Loucy (cell line): ENCODE measurements at regions not wholly inside any gene's neighbourhood (a gene's known extent, or its start where the extent isn't known, plus 50 kb on each side); places are given as distances from the start of the nearest gene placed in this dataset.

Experiments
- H2AFZ ChIP-seq: fragments of 200-600 bp; sonication (generic); 2 replicates; pipeline ENCODE4 v1.6.0; 2016; ENCODE audit warnings: antibody characterized with exemption, mild to moderate bottlenecking, low read length, moderate library complexity
- H3F3A ChIP-seq: fragments of 200-600 bp; 2 replicates; pipeline ENCODE4 v1.6.0; 2016; ENCODE audit warnings: antibody characterized with exemption, low read depth, mild to moderate bottlenecking
- H3K27me3 ChIP-seq: fragments of 200-600 bp; sonication (generic); 2 replicates; pipeline ENCODE4 v1.6.1; 2014; ENCODE audit warnings: low read length, mild to moderate bottlenecking; ENCODE audit not compliant: insufficient read depth, poor library complexity, severe bottlenecking
- H3K36me3 ChIP-seq: fragments of 200-600 bp; sonication (generic); 2 replicates; pipeline ENCODE4 v1.6.1; 2016; ENCODE audit warnings: low read length; ENCODE audit not compliant: insufficient read depth
- H3K4me1 ChIP-seq: fragments of 200-600 bp; sonication (generic); 2 replicates; pipeline ENCODE4 v1.5.1; 2014; ENCODE audit warnings: low read length, mild to moderate bottlenecking; ENCODE audit not compliant: insufficient read depth, poor library complexity, severe bottlenecking
- H3K4me2 ChIP-seq: fragments of 200-600 bp; sonication (generic); 2 replicates; pipeline ENCODE4 v1.6.0; 2014; ENCODE audit warnings: antibody characterized with exemption, low read length, low read depth, mild to moderate bottlenecking; ENCODE audit not compliant: poor library complexity, severe bottlenecking
- H3K4me3 ChIP-seq: fragments of 200-600 bp; sonication (generic); 2 replicates; pipeline ENCODE4 v1.5.1; 2014; ENCODE audit warnings: low read length, mild to moderate bottlenecking, mixed read lengths; ENCODE audit not compliant: poor library complexity, severe bottlenecking
- H3K79me2 ChIP-seq: fragments of 200-600 bp; sonication (generic); 2 replicates; pipeline ENCODE4 v1.6.1; 2014; ENCODE audit warnings: low read length; ENCODE audit not compliant: insufficient read depth
- H3K9ac ChIP-seq: fragments of 200-600 bp; sonication (generic); 2 replicates; pipeline ENCODE4 v1.6.0; 2014; ENCODE audit warnings: mild to moderate bottlenecking, low read depth, low read length, moderate library complexity; ENCODE audit not compliant: poor library complexity, severe bottlenecking
- H3K9me2 ChIP-seq: fragments of 200-600 bp; sonication (generic); replicated peaks from 2 replicates; pipeline ENCODE4 v1.6.1; 2016; ENCODE audit warnings: low read depth, low read length, mixed read lengths
- H3K9me3 ChIP-seq: fragments of 200-600 bp; sonication (generic); 2 replicates; pipeline ENCODE4 v1.6.1; 2014; ENCODE audit warnings: mild to moderate bottlenecking, antibody characterized with exemption, low read length, low read depth; ENCODE audit not compliant: insufficient read depth
- H4K20me1 ChIP-seq: fragments of 200-600 bp; sonication (generic); 2 replicates; pipeline ENCODE4 v1.6.0; 2014; ENCODE audit warnings: antibody characterized with exemption, low read length, mild to moderate bottlenecking; ENCODE audit not compliant: insufficient read depth, poor library complexity, severe bottlenecking
- CTCF ChIP-seq: fragments of 200-600 bp; sonication (generic); conservative IDR thresholded peaks from 2 replicates; pipeline ENCODE4 v1.5.1; 2014; ENCODE audit warnings: mild to moderate bottlenecking, antibody characterized with exemption, low read length
- EZH2phosphoT487 ChIP-seq: fragments of 200-600 bp; IDR thresholded peaks from 2 replicates; pipeline ENCODE4 v1.6.1; 2018; ENCODE audit warnings: antibody characterized with exemption, mild to moderate bottlenecking, moderate library complexity, borderline replicate concordance

GRCh38 chr3:72276806-72277205 is 491.9 kb upstream of the PROK2 start:
- no peaks in the 10 kb centered on the region for H3K36me3 ChIP-seq
- peaks cover 48% of the 10 kb centered on the region for H3K4me1 ChIP-seq
- H3K4me2 ChIP-seq, result no peak overlapping the region
- H3K79me2 ChIP-seq, result no peaks in the 10 kb centered on the region
- no peak overlapping the region for H3K4me3 ChIP-seq
- TF ChIP-seq CTCF, result no peak
- H4K20me1 ChIP-seq, result no peaks in the 10 kb centered on the region
- H3K9ac ChIP-seq, result no peak overlapping the region
- no peaks in the 10 kb centered on the region for H3K9me2 ChIP-seq
- H3F3A ChIP-seq, result no peaks in the 10 kb centered on the region
- H2AFZ ChIP-seq, result no peak overlapping the region
- H3K27me3 ChIP-seq, result no peaks in the 10 kb centered on the region
- H3K9me3 ChIP-seq, result no peaks in the 10 kb centered on the region

DNA sequence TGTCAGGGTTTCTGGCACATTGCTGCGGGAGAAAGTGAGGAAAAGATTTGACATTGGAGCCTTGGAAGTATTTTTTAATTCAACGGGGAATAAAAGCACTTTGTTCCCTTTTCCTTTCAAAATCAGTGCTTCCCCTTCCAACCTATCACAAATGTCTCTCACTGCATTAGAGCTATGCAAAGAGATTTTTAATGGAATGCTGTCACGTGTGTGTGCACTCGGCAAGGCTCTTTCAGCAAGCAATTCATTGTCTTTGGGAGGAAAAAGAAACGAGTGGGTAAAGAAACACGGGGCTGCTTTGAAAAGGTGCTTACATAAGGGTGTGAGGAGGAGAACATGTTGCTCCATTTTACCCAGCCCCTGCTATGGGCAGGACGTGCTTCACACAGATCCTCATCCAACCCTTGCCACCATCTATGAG is 490.4 kb upstream of the PROK2 start:
- Histone ChIP-seq H3K9me3 (no peaks in the 10 kb centered on the region), H3F3A (no peaks in the 10 kb centered on the region), H3K4me1 (peaks cover 48% of the 10 kb centered on the region), H3K9me2 (no peaks in the 10 kb centered on the region), H3K79me2 (no peaks in the 10 kb centered on the region), H3K4me2 (no peak overlapping the region), H3K36me3 (no peaks in the 10 kb centered on the region), H4K20me1 (no peaks in the 10 kb centered on the region), H2AFZ (no peak overlapping the region), H3K4me3 (no peak overlapping the region), H3K9ac (no peak overlapping the region), H3K27me3 (no peaks in the 10 kb centered on the region)
- TF ChIP-seq CTCF, result no peak
- TF ChIP-seq EZH2phosphoT487, result no peak

DNA sequence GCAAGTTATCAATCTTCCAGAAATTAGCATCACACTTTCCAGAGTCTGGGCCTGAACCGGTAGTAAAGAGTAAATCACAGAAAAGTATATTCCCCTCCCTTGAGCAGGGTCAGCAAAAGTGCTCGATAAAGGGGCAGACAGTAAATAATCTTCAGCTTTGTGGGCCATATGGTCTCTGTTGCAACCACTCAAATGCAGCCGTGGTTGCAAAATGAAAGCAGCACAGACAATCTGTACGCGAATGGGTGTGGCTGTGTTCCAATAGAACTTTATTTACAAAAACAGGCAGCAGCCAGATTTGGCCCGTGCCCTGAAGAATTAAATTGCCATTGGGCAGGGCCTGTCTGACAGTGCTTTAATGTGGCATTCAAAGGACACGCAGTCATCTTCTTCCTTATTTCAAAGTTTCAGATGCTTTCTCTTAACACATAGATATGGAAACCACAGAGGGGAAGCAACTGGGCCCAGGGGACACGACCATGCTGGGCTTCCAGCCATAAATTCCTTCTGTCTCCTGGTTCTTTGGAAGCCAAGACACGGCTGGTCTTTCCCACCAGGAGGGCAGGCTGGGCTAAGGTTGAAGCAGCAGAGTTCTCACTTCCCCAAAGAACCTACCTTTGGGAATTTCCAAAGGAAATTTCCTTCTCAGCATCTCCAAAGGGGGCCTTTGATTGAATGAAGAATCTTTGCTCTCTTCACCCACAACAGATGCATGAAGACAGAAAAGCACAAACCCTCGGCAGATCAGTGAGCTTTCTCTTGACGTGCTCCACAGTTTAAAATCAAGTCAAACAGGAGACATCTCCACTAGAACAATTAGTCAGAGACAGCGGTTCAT is 489.8 kb upstream of the PROK2 start:
- TF ChIP-seq CTCF (no peak), EZH2phosphoT487 (no peak)
- no peaks in the 10 kb centered on the region for H3K27me3 ChIP-seq
- no peak overlapping the region for H2AFZ ChIP-seq
- H3K4me2 ChIP-seq, result peak overlapping the region; percentile 57
- no peaks in the 10 kb centered on the region for H3K79me2 ChIP-seq
- H3K4me3 ChIP-seq, result peak overlapping the region; percentile 28
- no peaks in the 10 kb centered on the region for H3F3A ChIP-seq
- H3K9me2 ChIP-seq, result no peaks in the 10 kb centered on the region
- no peaks in the 10 kb centered on the region for H3K9me3 ChIP-seq
- peaks cover 55% of the 10 kb centered on the region for H3K4me1 ChIP-seq
- H4K20me1 ChIP-seq, result no peaks in the 10 kb centered on the region
- H3K36me3 ChIP-seq, result no peaks in the 10 kb centered on the region
- H3K9ac ChIP-seq, result no peak overlapping the region
